Lower lobe of right lung (tissue), 2 donors: ENCODE measurements at regions not wholly inside any gene's neighbourhood (a gene's known extent, or its start where the extent isn't known, plus 50 kb on each side); places are given as distances from the start of the nearest gene placed in this dataset.

Experiments
- ATAC-seq, 2 donors: fragments of 200-7000 bp; cut with Tn5 transposase; one replicate each; pipeline ENCODE4 v1.9.1; 2020 to 2022; ENCODE audit warnings: mild to moderate bottlenecking in 2 of 2, moderate library complexity in 2 of 2
- DNase-seq: peaks from one replicate; pipeline ENCODE4 v3.0.0-alpha.2; 2020
- H3K27ac ChIP-seq: fragments of 200-600 bp; one replicate; pipeline ENCODE4 v1.8.0; 2022
- H3K27me3 ChIP-seq: fragments of 200-600 bp; one replicate; pipeline ENCODE4 v1.8.0; 2022; ENCODE audit warnings: low read depth
- H3K36me3 ChIP-seq: fragments of 200-600 bp; one replicate; pipeline ENCODE4 v1.8.0; 2022; ENCODE audit warnings: mild to moderate bottlenecking
- H3K4me1 ChIP-seq: fragments of 200-600 bp; one replicate; pipeline ENCODE4 v1.8.0; 2022
- H3K4me3 ChIP-seq: fragments of 200-600 bp; one replicate; pipeline ENCODE4 v1.8.0; 2022; ENCODE audit warnings: mild to moderate bottlenecking
- H3K9me3 ChIP-seq: fragments of 200-600 bp; one replicate; pipeline ENCODE4 v1.8.0; 2022
- intact Hi-C: fragments of 100-400 bp; cut with DNase I; formaldehyde crosslinking; loops from one replicate; pipeline ENCODE4 v1.11.0; 2022
- TF ChIP-seq, protein P1 (sequence below): fragments of 200-600 bp; IDR thresholded peaks from one replicate; pipeline ENCODE4 v1.8.0; 2022; ENCODE audit warnings: antibody characterized with exemption, mild to moderate bottlenecking
- donor health status: DM: no; HTN: yes; CAD: no; lungs with severe emphysema.

DNA sequence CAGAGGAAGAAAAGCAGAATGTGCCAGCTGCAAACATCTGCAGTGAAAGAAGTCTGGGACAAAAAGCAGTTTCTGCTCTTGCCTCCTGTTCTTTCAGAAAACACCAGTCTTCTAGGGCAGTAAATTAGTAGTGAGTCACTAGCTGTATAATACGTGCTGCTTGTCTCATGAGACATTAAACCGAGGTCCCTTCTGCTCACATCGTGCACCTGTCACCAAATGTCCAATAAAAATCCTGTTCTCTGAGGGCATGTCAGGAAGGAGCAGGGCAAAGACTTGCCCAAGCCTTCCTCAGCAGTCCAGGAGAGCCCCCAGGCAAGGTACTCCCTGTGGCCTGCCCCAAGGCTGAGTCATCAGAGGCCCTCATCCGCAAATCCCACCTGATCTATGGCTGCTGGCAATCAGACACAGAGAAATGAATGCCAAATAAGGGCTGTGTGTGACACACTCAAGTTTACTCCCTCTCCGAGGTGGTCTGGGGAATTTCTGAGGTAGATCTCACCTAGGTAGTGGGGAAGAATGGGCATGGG is 255.3 kb upstream of the SMARCA2 start:
- intact Hi-C loops, result no loop called here
- DNase-seq (no peak), ATAC-seq (no peak)
- no peaks in the 10 kb centered on the region for H3K4me1 ChIP-seq
- TF ChIP-seq, protein P1, sequence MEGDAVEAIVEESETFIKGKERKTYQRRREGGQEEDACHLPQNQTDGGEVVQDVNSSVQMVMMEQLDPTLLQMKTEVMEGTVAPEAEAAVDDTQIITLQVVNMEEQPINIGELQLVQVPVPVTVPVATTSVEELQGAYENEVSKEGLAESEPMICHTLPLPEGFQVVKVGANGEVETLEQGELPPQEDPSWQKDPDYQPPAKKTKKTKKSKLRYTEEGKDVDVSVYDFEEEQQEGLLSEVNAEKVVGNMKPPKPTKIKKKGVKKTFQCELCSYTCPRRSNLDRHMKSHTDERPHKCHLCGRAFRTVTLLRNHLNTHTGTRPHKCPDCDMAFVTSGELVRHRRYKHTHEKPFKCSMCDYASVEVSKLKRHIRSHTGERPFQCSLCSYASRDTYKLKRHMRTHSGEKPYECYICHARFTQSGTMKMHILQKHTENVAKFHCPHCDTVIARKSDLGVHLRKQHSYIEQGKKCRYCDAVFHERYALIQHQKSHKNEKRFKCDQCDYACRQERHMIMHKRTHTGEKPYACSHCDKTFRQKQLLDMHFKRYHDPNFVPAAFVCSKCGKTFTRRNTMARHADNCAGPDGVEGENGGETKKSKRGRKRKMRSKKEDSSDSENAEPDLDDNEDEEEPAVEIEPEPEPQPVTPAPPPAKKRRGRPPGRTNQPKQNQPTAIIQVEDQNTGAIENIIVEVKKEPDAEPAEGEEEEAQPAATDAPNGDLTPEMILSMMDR, result no peak
- no peaks in the 10 kb centered on the region for H3K9me3 ChIP-seq
- H3K36me3 ChIP-seq, result no peaks in the 10 kb centered on the region
- H3K4me3 ChIP-seq, result no peak overlapping the region
- H3K27ac ChIP-seq, result no peak overlapping the region
- H3K27me3 ChIP-seq, result no peaks in the 10 kb centered on the region

DNA sequence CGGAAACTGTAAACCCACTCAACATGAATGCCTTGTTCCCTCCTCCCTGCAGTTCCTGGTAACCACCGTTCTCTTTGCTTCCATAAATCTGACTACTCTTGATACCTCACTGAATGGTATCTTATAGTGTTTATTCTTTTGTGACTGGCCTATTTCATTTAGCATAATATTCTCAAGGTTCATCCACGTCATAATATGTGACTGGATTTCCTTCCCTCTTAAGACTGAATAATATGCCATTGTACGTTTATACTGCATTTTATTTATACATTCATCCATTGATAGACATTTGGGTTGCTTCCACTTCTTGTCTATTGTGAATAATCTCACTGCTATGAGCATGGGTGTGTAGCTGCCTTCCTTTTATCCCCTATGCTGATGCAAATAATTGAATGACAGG is 253.3 kb upstream of the SMARCA2 start:
- intact Hi-C loops, result no loop called here
- H3K4me1 ChIP-seq, result no peaks in the 10 kb centered on the region
- no peak for DNase-seq
- H3K27ac ChIP-seq, result no peak overlapping the region
- no peaks in the 10 kb centered on the region for H3K9me3 ChIP-seq
- TF ChIP-seq, protein P1, result no peak
- H3K36me3 ChIP-seq, result no peaks in the 10 kb centered on the region
- no peaks in the 10 kb centered on the region for H3K27me3 ChIP-seq
- no peak for ATAC-seq
- H3K4me3 ChIP-seq, result no peak overlapping the region

DNA sequence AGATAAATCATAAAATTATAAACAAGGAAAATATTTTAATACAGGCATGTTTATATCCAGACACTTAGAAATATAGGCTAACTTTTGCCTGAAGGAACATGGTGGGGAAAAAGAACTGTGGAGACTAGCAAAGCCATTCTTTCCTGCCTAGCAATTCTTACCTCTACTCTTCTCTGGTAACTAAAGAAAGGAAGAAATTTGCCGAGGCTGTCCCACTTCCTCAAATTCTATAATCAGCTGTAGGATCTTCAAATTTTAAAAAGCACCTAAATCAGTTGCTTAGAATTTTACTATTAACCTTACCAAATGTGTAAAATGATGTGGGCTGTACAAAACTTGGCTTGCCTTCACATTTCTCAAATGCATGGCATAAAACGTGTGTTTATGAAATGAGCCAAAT is 249.1 kb upstream of the SMARCA2 start:
- H3K36me3 ChIP-seq, result no peaks in the 10 kb centered on the region
- H3K4me3 ChIP-seq, result no peak overlapping the region
- no peak for DNase-seq
- no peak overlapping the region for H3K27ac ChIP-seq
- no peaks in the 10 kb centered on the region for H3K9me3 ChIP-seq
- intact Hi-C loops, result no loop called here
- no peaks in the 10 kb centered on the region for H3K27me3 ChIP-seq
- no peak for ATAC-seq
- H3K4me1 ChIP-seq, result no peaks in the 10 kb centered on the region
- TF ChIP-seq, protein P1, result no peak

DNA sequence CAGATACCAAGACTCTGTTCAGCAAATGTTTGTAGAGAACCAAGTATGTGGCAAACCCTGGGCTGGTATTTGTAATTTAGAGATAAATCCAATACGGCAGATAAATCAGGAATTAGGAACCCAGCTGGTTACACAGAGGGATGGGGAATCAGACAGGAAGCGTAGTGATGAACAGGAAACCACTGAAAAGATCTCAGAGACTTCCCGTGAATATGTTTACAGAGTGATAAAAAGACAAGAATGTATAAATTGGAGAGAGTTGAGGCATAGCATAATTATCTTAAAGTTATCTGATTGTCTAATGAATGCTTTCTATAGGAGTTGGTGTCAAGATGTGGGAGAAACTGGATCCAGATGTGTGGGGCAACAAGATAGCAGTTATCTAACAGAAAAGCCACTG is 246.6 kb upstream of the SMARCA2 start:
- TF ChIP-seq, protein P1, result no peak
- Histone ChIP-seq H3K4me1 (no peaks in the 10 kb centered on the region), H3K36me3 (no peaks in the 10 kb centered on the region), H3K27me3 (no peaks in the 10 kb centered on the region), H3K27ac (no peak overlapping the region), H3K4me3 (no peak overlapping the region), H3K9me3 (no peaks in the 10 kb centered on the region)
- intact Hi-C loops, result no loop called here
- DNase-seq, result no peak
- no peak for ATAC-seq

DNA sequence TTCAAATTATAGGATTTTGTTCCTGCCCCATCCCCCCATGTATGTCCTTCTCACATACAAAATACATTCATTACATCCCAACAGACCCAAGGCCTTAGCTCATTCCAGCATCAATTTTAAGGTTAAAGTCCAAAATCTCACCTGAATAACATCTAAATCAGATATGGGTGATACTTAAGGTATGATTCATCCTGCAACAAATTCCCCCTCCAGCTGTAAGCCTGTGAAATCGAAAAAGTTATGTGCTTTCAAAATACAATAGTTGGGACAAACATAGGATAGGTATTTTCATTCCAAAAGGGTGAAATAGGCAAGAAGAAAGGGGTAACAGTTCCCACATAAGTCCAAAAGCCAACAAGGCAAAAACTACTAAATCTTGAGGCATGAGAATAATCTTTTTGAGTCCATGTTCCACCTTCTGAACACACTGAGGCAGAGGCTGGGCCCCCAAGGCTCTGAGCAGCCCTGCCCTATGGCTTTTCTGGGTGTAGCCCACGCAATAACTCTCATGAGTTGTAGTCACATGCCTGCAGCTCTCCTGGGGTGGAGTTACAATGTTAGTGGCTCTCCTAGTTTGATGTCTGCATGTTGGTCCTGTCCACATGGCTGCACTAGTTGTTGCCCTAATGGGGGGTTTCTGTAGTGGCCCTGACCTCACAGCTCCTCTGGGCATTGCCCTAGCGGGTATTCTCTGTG is 243.9 kb upstream of the SMARCA2 start:
- H3K36me3 ChIP-seq, result no peaks in the 10 kb centered on the region
- H3K9me3 ChIP-seq, result no peaks in the 10 kb centered on the region
- DNase-seq, result no peak
- no peaks in the 10 kb centered on the region for H3K27me3 ChIP-seq
- intact Hi-C loops, result no loop called here
- ATAC-seq, result no peak
- no peak overlapping the region for H3K27ac ChIP-seq
- TF ChIP-seq, protein P1, result no peak
- H3K4me3 ChIP-seq, result no peak overlapping the region
- no peaks in the 10 kb centered on the region for H3K4me1 ChIP-seq
